ENCODE measurements at regions not wholly inside any gene's neighbourhood (a gene's known extent, or its start where the extent isn't known, plus 50 kb on each side); places are given as distances from the start of the nearest gene placed in this dataset.

DNA sequence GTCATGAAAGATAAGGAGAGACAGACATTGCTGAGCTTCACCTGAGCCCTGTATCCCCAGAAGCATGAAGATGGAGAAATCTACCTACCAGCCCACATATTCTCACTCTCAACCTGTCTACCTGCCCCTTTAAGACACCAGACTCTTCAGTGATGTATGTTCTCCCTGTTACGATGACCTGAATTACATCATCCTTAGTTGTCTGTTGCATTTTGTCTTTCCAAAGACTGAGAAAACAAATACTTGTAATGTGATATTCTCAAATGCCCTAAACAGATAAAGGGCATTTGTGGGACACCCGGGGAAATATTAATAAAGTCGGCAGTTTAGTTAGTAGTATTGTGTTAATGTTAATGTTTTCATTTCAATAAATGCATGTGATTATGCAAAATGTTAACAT lies 305.8 kb upstream of the IGFBP3 start:
- H3K4me1 Mint-ChIP-seq = no peaks in the 10 kb centered on the region
- no peaks in the 10 kb centered on the region for H3K4me1 ChIP-seq (ENCODE audit: insufficient read depth, low read length)
- no peaks in the 10 kb centered on the region for H3K27me3 ChIP-seq (ENCODE audit: insufficient read depth, low read length)
- peaks cover 0 to 8% (median 4%) of the 10 kb centered on the region in 8 donors for H3K9me3 Mint-ChIP-seq
- H3K27ac Mint-ChIP-seq = no peak overlapping the region
- ChIA-PET POLR2A (ENCODE audit: partially characterized antibody) (no interaction called here), CTCF (ENCODE audit: partially characterized antibody) (no interaction called here)
- H3K27ac ChIP-seq (ENCODE audit: low read depth, low read length) = no peak overlapping the region
- DNase-seq = no peak
- no peak overlapping the region for H3K4me3 Mint-ChIP-seq
- peaks cover 0 to 4% of the 10 kb centered on the region in 2 donors for H3K27me3 Mint-ChIP-seq
- H3K4me3 ChIP-seq (ENCODE audit: low read length in 2 of 2) = no peak overlapping the region
- no peaks in the 10 kb centered on the region for H3K36me3 Mint-ChIP-seq
- no peaks in the 10 kb centered on the region for H3K36me3 ChIP-seq (ENCODE audit: insufficient read depth, low read length)
- no peaks in the 10 kb centered on the region for H3K9me3 ChIP-seq (ENCODE audit: control insufficient read depth in 1 of 2, low read length in 2 of 2)
- intact Hi-C loops (cut with micrococcal nuclease) = no loop called here

DNA sequence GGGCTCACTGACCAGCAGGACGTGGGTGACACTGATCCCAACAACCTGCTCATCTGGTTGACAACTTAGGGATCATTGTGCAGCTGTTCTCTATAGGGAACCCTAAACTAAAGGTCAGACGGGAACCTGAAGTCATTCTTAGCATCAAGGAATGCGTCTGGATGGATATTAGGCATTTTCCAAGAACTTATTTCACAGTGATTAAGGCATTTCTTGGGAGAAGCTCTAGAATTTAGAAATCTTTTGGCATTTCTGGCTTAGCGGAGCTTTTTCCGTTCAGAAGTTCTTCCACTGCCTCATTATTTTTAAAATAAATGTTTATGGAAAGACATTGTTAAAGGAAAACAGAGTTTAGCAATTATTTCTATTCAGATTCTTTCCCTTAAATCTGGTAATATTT lies 303.3 kb upstream of the IGFBP3 start:
- intact Hi-C loops (cut with micrococcal nuclease) = no loop called here
- peaks cover 2 to 4% of the 10 kb centered on the region in 2 donors for H3K27me3 Mint-ChIP-seq
- DNase-seq = no peak
- CTCF ChIA-PET (ENCODE audit: partially characterized antibody) = no interaction called here
- H3K27ac Mint-ChIP-seq = no peak overlapping the region
- Histone ChIP-seq H3K4me1 (ENCODE audit: insufficient read depth, low read length) (no peaks in the 10 kb centered on the region), H3K4me3 (ENCODE audit: low read length in 2 of 2) (no peak overlapping the region), H3K27me3 (ENCODE audit: insufficient read depth, low read length) (no peaks in the 10 kb centered on the region), H3K36me3 (ENCODE audit: insufficient read depth, low read length) (no peaks in the 10 kb centered on the region), H3K9me3 (ENCODE audit: control insufficient read depth in 1 of 2, low read length in 2 of 2) (no peaks in the 10 kb centered on the region), H3K27ac (ENCODE audit: low read depth, low read length) (no peak overlapping the region)
- POLR2A ChIA-PET (ENCODE audit: partially characterized antibody) = no interaction called here
- H3K36me3 Mint-ChIP-seq = no peaks in the 10 kb centered on the region
- H3K4me3 Mint-ChIP-seq = no peak overlapping the region
- H3K4me1 Mint-ChIP-seq = no peaks in the 10 kb centered on the region
- peaks cover 0 to 9% (median 3%) of the 10 kb centered on the region in 8 donors for H3K9me3 Mint-ChIP-seq

DNA sequence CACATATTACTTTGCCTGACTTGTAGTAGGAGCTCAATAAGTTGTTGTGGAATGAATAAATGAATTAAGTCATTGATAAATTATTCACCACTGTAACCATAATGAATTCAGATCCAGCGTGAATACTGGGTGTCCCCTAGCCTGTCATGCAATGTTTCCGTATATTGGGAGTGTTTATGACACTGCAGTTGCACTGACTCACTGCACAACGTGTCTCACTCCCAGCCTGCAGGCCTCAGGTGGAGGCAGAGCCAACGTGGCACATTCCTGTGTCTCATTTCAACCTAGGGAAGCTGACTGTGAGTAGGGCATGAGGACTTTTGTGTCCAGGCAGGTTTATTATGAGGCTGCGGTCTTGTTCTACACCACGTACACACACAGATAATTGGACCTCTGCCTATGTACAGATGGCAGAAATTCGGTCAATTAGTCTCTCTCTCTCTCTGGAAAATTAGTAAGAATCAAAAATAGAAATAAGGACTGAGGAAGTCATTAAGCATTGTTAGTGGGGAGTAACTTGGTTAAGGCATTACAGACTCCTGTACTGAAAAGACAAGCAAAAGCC lies 299.1 kb upstream of the IGFBP3 start:
- Mint-ChIP-seq H3K36me3 (no peaks in the 10 kb centered on the region), H3K4me1 (no peaks in the 10 kb centered on the region), H3K27ac (no peak overlapping the region), H3K4me3 (no peak overlapping the region), H3K27me3 (peaks cover 0 to 2% of the 10 kb centered on the region in 2 donors), H3K9me3 (peaks cover 0 to 13% (median 2%) of the 10 kb centered on the region in 8 donors)
- Histone ChIP-seq H3K9me3 (ENCODE audit: control insufficient read depth in 1 of 2, low read length in 2 of 2) (no peaks in the 10 kb centered on the region), H3K27me3 (ENCODE audit: insufficient read depth, low read length) (no peaks in the 10 kb centered on the region), H3K4me3 (ENCODE audit: low read length in 2 of 2) (no peak overlapping the region), H3K4me1 (ENCODE audit: insufficient read depth, low read length) (no peaks in the 10 kb centered on the region), H3K36me3 (ENCODE audit: insufficient read depth, low read length) (no peaks in the 10 kb centered on the region), H3K27ac (ENCODE audit: low read depth, low read length) (no peak overlapping the region)
- intact Hi-C loops (cut with micrococcal nuclease) = no loop called here
- no peak for DNase-seq
- POLR2A ChIA-PET (ENCODE audit: partially characterized antibody) = no interaction called here
- CTCF ChIA-PET (ENCODE audit: partially characterized antibody) = no interaction called here

DNA sequence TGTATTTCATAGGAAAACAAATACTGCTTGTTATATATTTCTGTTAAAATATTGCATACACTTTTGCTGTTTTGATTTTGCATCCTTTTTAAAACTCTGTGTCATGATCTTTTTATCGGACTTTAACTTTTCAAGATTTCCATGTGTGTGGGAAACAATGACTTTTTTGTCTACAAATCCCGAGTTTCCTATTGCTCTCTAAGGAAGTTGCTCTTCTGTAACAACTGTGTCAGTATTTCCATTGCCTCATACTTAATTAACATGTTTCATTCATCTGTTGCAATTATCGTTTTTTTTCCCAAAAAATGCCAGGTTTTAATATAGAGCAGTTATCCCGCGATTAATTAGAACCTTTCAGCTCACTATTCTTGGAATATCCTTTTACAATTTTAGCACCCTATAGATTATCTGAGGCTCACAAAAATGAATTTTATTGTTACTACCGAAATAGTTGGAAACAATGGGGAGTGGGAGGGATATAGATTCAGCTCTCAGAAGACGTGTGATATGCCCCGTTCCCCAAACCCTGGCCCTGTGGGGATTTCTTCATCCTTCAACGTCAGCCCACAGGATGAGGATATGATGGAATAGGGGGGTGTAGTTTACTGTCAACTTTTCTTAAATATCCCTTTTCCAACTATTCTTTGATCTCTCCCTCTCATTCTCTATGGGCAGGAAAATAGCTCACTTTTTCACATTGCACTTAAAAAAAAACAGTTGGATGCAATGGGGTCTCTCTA lies 297.6 kb upstream of the IGFBP3 start:
- CTCF ChIA-PET (ENCODE audit: partially characterized antibody) = no interaction called here
- Mint-ChIP-seq H3K27me3 (peaks cover 0 to 2% of the 10 kb centered on the region in 2 donors), H3K9me3 (peaks cover 0 to 13% (median 4%) of the 10 kb centered on the region in 8 donors), H3K4me3 (no peak overlapping the region), H3K36me3 (no peaks in the 10 kb centered on the region), H3K4me1 (no peaks in the 10 kb centered on the region), H3K27ac (no peak overlapping the region)
- Histone ChIP-seq H3K36me3 (ENCODE audit: insufficient read depth, low read length) (no peaks in the 10 kb centered on the region), H3K9me3 (ENCODE audit: control insufficient read depth in 1 of 2, low read length in 2 of 2) (no peaks in the 10 kb centered on the region), H3K4me3 (ENCODE audit: low read length in 2 of 2) (no peak overlapping the region), H3K27ac (ENCODE audit: low read depth, low read length) (no peak overlapping the region), H3K4me1 (ENCODE audit: insufficient read depth, low read length) (no peaks in the 10 kb centered on the region), H3K27me3 (ENCODE audit: insufficient read depth, low read length) (no peaks in the 10 kb centered on the region)
- DNase-seq = no peak
- POLR2A ChIA-PET (ENCODE audit: partially characterized antibody) = no interaction called here
- intact Hi-C loops (cut with micrococcal nuclease) = no loop called here

DNA sequence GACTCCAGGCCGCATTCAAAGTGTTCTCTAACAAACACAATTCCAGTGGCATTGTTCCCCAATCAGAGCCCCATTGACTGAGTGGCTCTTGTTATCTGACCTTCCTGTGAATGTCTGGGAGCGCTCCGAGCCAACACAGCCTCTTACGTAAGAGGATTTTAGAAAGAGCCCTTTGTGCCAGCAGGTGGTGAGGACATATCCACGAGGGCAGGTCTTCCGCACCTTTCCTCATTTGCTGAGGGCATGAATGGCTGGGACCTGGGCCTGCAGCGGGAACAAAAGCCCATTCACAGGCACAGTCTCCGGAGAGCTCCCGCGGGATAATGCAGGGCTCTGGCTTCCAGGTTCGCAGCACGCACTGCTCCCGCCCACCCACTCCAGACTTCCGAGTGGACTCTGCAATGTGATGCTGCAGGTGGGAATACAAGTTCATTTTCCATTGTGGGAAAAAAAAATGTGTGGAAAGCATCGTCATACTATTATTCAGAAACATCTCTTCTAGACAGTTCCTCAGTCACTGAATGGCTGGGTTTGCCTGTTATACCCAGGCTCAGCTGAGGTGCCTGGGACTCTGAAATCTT lies 295.0 kb upstream of the IGFBP3 start:
- no peak overlapping the region for H3K4me3 Mint-ChIP-seq
- H3K36me3 Mint-ChIP-seq = no peaks in the 10 kb centered on the region
- peaks cover 0 to 3% of the 10 kb centered on the region in 2 donors for H3K27me3 Mint-ChIP-seq
- Histone ChIP-seq H3K36me3 (ENCODE audit: insufficient read depth, low read length) (no peaks in the 10 kb centered on the region), H3K4me1 (ENCODE audit: insufficient read depth, low read length) (no peaks in the 10 kb centered on the region), H3K27ac (ENCODE audit: low read depth, low read length) (no peak overlapping the region), H3K27me3 (ENCODE audit: insufficient read depth, low read length) (no peaks in the 10 kb centered on the region), H3K9me3 (ENCODE audit: control insufficient read depth in 1 of 2, low read length in 2 of 2) (no peaks in the 10 kb centered on the region), H3K4me3 (ENCODE audit: low read length in 2 of 2) (no peak overlapping the region)
- H3K27ac Mint-ChIP-seq = no peak overlapping the region
- no peaks in the 10 kb centered on the region for H3K4me1 Mint-ChIP-seq
- POLR2A ChIA-PET (ENCODE audit: partially characterized antibody) = no interaction called here
- intact Hi-C loops (cut with micrococcal nuclease) = no loop called here
- CTCF ChIA-PET (ENCODE audit: partially characterized antibody) = no interaction called here
- DNase-seq = no peak
- peaks cover 0 to 5% (median 1%) of the 10 kb centered on the region in 8 donors for H3K9me3 Mint-ChIP-seq

DNA sequence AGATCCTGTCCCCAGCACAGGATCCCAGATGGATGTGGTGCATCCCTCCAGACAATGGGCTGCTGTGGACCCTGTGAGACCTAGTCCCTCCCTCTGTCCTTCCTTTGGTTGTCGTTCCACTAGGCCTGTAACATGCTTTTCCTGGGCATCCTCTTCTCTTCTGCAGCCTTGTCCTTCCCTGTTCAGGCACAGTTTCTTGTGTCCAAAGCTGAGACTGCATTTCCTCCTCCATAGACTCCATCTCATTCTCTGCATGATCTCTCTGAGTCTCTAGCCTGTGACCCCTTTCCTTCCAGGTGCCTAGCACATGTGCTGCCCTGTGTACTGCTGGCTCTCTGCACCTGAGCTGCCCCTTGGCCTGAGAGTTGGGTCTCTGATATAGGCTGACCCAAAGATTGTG lies 293.5 kb upstream of the IGFBP3 start:
- no peaks in the 10 kb centered on the region for H3K4me1 Mint-ChIP-seq
- no peaks in the 10 kb centered on the region for H3K27me3 ChIP-seq (ENCODE audit: insufficient read depth, low read length)
- no peak overlapping the region for H3K27ac ChIP-seq (ENCODE audit: low read depth, low read length)
- no peak for DNase-seq
- H3K36me3 ChIP-seq (ENCODE audit: insufficient read depth, low read length) = no peaks in the 10 kb centered on the region
- peaks cover 0 to 3% of the 10 kb centered on the region in 2 donors for H3K27me3 Mint-ChIP-seq
- H3K4me3 ChIP-seq (ENCODE audit: low read length in 2 of 2) = no peak overlapping the region
- H3K9me3 ChIP-seq (ENCODE audit: control insufficient read depth in 1 of 2, low read length in 2 of 2) = no peaks in the 10 kb centered on the region
- ChIA-PET POLR2A (ENCODE audit: partially characterized antibody) (no interaction called here), CTCF (ENCODE audit: partially characterized antibody) (no interaction called here)
- no peak overlapping the region for H3K4me3 Mint-ChIP-seq
- peaks cover 0 to 7% (median 1%) of the 10 kb centered on the region in 8 donors for H3K9me3 Mint-ChIP-seq
- no peak overlapping the region for H3K27ac Mint-ChIP-seq
- intact Hi-C loops (cut with micrococcal nuclease) = no loop called here
- no peaks in the 10 kb centered on the region for H3K4me1 ChIP-seq (ENCODE audit: insufficient read depth, low read length)
- no peaks in the 10 kb centered on the region for H3K36me3 Mint-ChIP-seq

DNA sequence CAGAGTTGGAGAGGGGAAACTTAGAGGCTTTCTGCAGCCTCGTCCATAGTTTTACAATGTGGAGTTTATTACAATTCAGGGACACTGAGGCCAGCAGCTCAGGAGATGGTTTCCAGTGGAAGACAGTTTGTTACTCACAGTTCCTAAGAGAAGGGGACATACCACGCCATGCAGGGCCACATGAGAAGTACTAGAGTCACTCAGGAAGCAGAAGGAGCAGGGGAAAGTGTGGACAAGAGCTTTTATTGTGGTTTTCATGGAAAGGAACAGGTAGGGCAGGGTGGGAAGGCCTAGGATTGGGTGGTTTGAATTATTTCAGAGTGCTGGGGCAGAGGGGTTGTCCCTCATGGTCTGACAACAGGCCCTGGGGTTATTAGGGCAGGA lies 292.1 kb upstream of the IGFBP3 start:
- ChIA-PET POLR2A (ENCODE audit: partially characterized antibody) (no interaction called here), CTCF (ENCODE audit: partially characterized antibody) (no interaction called here)
- Histone ChIP-seq H3K9me3 (ENCODE audit: control insufficient read depth in 1 of 2, low read length in 2 of 2) (no peaks in the 10 kb centered on the region), H3K36me3 (ENCODE audit: insufficient read depth, low read length) (no peaks in the 10 kb centered on the region), H3K4me3 (ENCODE audit: low read length in 2 of 2) (no peak overlapping the region), H3K27me3 (ENCODE audit: insufficient read depth, low read length) (no peaks in the 10 kb centered on the region), H3K4me1 (ENCODE audit: insufficient read depth, low read length) (no peaks in the 10 kb centered on the region), H3K27ac (ENCODE audit: low read depth, low read length) (no peak overlapping the region)
- H3K9me3 Mint-ChIP-seq = peaks cover 0 to 5% (median 1%) of the 10 kb centered on the region in 8 donors
- intact Hi-C loops (cut with micrococcal nuclease) = no loop called here
- no peak overlapping the region for H3K4me3 Mint-ChIP-seq
- no peaks in the 10 kb centered on the region for H3K36me3 Mint-ChIP-seq
- no peak overlapping the region for H3K27ac Mint-ChIP-seq
- peaks cover 0 to 3% of the 10 kb centered on the region in 2 donors for H3K27me3 Mint-ChIP-seq
- DNase-seq = no peak
- no peaks in the 10 kb centered on the region for H3K4me1 Mint-ChIP-seq
